ENCODE measurements at regions not wholly inside any gene's neighbourhood (a gene's known extent, or its start where the extent isn't known, plus 50 kb on each side); places are given as distances from the start of the nearest gene placed in this dataset.

DNA sequence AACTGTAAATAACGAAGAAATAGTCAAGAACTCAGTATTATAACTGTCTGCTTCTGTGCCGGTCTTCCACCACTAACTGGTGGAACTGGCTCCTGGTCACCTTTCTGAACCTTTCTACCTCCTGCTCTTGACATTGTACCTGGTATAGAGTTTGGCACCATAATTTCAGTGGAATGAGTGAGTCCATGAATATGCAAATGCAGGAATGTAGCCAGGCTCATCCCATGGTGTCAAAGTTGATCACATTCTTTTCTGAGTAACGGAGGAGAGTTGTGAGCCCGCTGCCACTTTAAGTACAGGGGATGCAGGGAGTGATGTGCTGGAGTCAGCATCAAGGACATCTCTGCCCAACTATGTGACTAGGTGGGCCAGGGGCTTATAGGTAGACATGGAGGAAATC, 207.9 kb upstream of the HS3ST1 start:
- peaks cover 4% of the 10 kb centered on the region for H3K4me1 ChIP-seq
- H3K36me3 ChIP-seq = no peaks in the 10 kb centered on the region
- no peak overlapping the region for H3K27ac ChIP-seq
- DNase-seq (ENCODE audit: low spot score in 2 of 2) = no peak
- no peaks in the 10 kb centered on the region for H3K27me3 ChIP-seq
- TF ChIP-seq, protein P1, sequence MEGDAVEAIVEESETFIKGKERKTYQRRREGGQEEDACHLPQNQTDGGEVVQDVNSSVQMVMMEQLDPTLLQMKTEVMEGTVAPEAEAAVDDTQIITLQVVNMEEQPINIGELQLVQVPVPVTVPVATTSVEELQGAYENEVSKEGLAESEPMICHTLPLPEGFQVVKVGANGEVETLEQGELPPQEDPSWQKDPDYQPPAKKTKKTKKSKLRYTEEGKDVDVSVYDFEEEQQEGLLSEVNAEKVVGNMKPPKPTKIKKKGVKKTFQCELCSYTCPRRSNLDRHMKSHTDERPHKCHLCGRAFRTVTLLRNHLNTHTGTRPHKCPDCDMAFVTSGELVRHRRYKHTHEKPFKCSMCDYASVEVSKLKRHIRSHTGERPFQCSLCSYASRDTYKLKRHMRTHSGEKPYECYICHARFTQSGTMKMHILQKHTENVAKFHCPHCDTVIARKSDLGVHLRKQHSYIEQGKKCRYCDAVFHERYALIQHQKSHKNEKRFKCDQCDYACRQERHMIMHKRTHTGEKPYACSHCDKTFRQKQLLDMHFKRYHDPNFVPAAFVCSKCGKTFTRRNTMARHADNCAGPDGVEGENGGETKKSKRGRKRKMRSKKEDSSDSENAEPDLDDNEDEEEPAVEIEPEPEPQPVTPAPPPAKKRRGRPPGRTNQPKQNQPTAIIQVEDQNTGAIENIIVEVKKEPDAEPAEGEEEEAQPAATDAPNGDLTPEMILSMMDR (IDR thresholded peaks at IDR 0.05) = no peak
- TF ChIP-seq POLR2A (IDR thresholded peaks at IDR 0.05) = no peak
- no peak for TF ChIP-seq EP300 (IDR thresholded peaks at IDR 0.05)
- TF ChIP-seq POLR2AphosphoS5 (IDR thresholded peaks at IDR 0.05) = no peak
- WGBS = 92% methylated on average over 4 of the region's 4 CpGs
- no peak overlapping the region for H3K4me3 ChIP-seq
- peaks cover 3% of the 10 kb centered on the region for H3K9me3 ChIP-seq

DNA sequence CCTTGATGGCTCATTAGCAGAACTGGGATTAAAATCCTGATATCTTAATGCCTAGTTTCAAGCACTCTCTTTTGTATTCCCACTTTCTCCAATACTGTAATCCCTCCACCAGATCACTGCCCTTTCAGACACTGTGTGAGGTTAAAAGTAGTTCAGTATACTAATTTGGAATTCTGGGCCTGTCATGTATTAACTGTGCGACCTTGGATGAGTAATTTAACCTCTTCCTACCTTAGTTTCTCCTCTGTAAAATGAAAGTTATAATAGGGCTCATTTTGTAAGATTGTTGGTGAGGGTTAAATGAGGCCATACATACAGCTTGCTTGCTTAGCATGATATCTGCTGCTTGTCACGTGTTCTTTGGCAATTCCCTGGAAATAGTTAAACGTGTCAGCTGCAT, 207.3 kb upstream of the HS3ST1 start:
- Histone ChIP-seq H3K4me3 (no peak overlapping the region), H3K36me3 (no peaks in the 10 kb centered on the region), H3K4me1 (peaks cover 4% of the 10 kb centered on the region), H3K27me3 (no peaks in the 10 kb centered on the region), H3K27ac (no peak overlapping the region), H3K9me3 (peaks cover 3% of the 10 kb centered on the region)
- no peak for TF ChIP-seq POLR2AphosphoS5 (IDR thresholded peaks at IDR 0.05)
- no peak for TF ChIP-seq EP300 (IDR thresholded peaks at IDR 0.05)
- TF ChIP-seq, protein P1 (IDR thresholded peaks at IDR 0.05) = no peak
- TF ChIP-seq POLR2A (IDR thresholded peaks at IDR 0.05) = no peak
- WGBS = 68% methylated on average over 3 of the region's 3 CpGs
- DNase-seq (ENCODE audit: low spot score in 2 of 2) = no peak

DNA sequence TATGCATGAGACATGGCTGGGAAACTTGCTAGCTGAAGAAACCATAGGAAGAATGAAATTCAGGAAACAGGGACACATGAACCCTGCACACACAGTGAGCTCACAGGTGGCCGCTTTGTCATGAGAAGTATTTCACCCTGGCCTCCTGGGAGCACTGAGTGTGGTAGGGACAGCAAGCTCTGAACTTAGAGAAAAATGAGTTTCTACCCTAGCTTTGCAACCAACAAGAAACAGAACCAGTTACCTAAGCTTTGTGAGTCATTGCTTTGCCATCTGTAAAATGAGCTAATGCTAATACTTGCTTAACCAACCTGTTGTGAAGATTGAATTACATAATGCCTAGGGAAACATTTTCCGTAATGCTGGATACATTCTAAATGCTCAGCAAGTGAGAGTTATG, 206.6 kb upstream of the HS3ST1 start:
- no peak overlapping the region for H3K4me3 ChIP-seq
- WGBS = 75% methylated on average over 2 of the region's 2 CpGs
- H3K4me1 ChIP-seq = peaks cover 4% of the 10 kb centered on the region
- H3K36me3 ChIP-seq = no peaks in the 10 kb centered on the region
- H3K27ac ChIP-seq = no peak overlapping the region
- DNase-seq (ENCODE audit: low spot score in 2 of 2) = no peak
- no peak for TF ChIP-seq EP300 (IDR thresholded peaks at IDR 0.05)
- no peak for TF ChIP-seq POLR2A (IDR thresholded peaks at IDR 0.05)
- TF ChIP-seq, protein P1 (IDR thresholded peaks at IDR 0.05) = no peak
- TF ChIP-seq POLR2AphosphoS5 (IDR thresholded peaks at IDR 0.05) = no peak
- peaks cover 3% of the 10 kb centered on the region for H3K9me3 ChIP-seq
- H3K27me3 ChIP-seq = no peaks in the 10 kb centered on the region

DNA sequence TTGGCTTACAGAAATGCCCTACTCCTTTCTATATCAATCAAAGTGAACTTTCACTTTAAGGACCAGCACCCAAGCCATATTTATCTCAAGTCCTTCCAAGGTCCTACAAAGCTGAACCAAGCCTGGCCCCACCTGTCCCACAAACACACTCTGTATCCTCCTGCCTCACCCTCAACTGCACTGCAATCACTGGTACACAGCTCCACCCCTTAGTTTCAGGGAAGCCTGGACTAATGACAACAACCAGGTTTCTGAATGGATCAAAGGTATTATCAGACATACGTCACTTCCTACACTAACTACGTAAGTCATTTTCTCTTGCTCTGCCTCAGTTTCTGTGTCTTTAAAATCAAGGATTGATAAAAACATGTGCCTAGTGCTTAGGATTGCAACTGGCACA, 205.6 kb upstream of the HS3ST1 start:
- TF ChIP-seq POLR2AphosphoS5 (IDR thresholded peaks at IDR 0.05) (no peak), EP300 (IDR thresholded peaks at IDR 0.05) (no peak), POLR2A (IDR thresholded peaks at IDR 0.05) (no peak)
- TF ChIP-seq, protein P1 (IDR thresholded peaks at IDR 0.05) = no peak
- no peaks in the 10 kb centered on the region for H3K27me3 ChIP-seq
- peaks cover 2% of the 10 kb centered on the region for H3K9me3 ChIP-seq
- H3K36me3 ChIP-seq = no peaks in the 10 kb centered on the region
- no peak overlapping the region for H3K27ac ChIP-seq
- 74% methylated on average over 2 of the region's 2 CpGs for whole genome bisulfite sequencing
- no peak overlapping the region for H3K4me3 ChIP-seq
- peaks cover 4% of the 10 kb centered on the region for H3K4me1 ChIP-seq
- DNase-seq (ENCODE audit: low spot score in 2 of 2) = no peak

DNA sequence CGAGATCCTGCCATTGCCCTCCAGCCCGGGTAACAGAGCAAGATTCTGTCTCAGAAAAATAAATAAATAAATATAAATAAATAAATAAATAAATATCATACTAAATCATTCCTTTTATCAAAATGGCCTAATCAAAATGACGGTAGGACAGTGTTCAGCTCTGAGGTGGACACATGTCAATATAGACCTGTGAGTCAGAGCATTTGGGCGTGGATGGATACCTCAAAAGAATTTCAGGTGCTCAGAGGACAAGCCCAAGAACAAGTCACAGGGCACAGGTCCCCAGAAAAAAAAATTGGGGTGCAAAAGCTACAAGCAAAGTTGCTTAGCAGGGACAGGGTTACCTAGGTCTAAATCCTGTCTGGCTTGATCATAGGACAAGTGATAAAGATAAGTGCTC, 204.7 kb upstream of the HS3ST1 start:
- Histone ChIP-seq H3K27ac (no peak overlapping the region), H3K36me3 (no peaks in the 10 kb centered on the region), H3K4me1 (peaks cover 4% of the 10 kb centered on the region), H3K4me3 (no peak overlapping the region), H3K27me3 (no peaks in the 10 kb centered on the region), H3K9me3 (no peaks in the 10 kb centered on the region)
- TF ChIP-seq POLR2AphosphoS5 (IDR thresholded peaks at IDR 0.05) (no peak), POLR2A (IDR thresholded peaks at IDR 0.05) (no peak)
- TF ChIP-seq, protein P1 (IDR thresholded peaks at IDR 0.05) = no peak
- 88% methylated on average over 4 of the region's 4 CpGs for WGBS
- DNase-seq (ENCODE audit: low spot score in 2 of 2) = no peak
